ENCODE measurements at regions not wholly inside any gene's neighbourhood (a gene's known extent, or its start where the extent isn't known, plus 50 kb on each side); places are given as distances from the start of the nearest gene placed in this dataset.
"Not testable (repeated sequence)": the region's sequence is repeated elsewhere in the genome, so short reads cannot be mapped to it uniquely, and the experiment has no call there.

- TF ChIP-seq CTCF, EZH2 (IDR thresholded peaks at IDR 0.05): not testable (repeated sequence)
These were observed 348.3 kb upstream of the CD180 start for GRCh38 chr5:67544942-67545341.

Measured in neural progenitor cell (in vitro differentiated cells).